Islet of Langerhans (tissue), 1 donor: ENCODE measurements at regions not wholly inside any gene's neighbourhood (a gene's known extent, or its start where the extent isn't known, plus 50 kb on each side); places are given as distances from the start of the nearest gene placed in this dataset.
A peak's percentile ranks its signal among the peaks of the same experiment; 100 is the strongest.

Experiments
- FAIRE-seq: peaks from one replicate; lab custom pipeline; 2011; peaks lifted over from hg19 to GRCh38; lab: Jason Lieb, UNC

DNA sequence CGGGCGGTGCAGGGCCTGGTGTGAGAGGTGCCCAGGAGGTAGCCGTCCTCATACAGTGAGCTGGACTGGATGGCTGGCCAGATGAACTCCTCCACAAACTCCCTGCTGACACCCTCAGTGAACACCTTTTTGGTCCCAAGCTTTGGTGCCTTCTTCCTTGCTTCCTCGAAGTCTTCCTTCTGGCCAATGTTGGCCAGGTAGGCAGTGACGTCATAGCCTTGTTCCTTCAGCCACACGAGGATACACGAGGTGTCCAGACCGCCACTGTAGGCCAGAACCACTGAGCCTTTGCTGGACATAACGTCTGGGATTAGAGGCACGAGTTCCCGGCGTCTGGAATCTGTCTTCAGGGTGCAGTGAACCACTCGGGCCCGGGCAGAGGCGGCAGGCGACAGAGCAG is 206.8 kb upstream of the SP4 start:
- no peak for FAIRE-seq

DNA sequence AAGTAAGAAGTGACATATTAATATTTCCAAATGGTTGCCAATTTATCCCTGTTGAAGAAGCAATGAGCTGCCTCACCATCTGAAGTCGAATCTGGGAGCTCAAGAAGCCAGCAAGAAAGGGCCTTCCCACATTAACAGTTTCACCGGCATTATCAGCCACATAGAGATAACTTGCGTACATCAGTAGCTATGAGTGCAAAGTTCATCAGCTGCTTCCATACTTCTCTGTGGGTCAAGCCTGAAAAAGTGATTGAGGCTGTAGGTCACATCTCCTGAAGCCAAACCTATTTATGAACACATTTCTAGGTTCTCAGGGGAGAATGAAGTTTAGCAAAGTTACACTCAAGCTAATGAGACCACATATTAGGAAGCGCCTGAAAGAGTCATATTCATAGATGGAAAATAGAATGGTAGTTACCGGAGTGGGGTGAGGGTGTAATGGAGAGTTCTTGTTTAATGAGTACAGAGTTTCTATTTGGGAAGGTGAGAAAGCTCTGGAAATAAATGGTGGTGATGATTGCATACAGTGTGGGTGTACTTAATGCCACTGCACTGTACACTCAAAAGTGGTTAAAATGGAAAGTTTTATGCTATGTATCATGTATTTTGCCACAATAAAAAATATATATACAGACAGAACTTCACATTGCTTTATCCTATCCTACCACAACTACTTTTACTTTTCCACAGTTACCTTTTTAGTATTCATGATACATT is 189.3 kb upstream of the SP4 start:
- FAIRE-seq = no peak

DNA sequence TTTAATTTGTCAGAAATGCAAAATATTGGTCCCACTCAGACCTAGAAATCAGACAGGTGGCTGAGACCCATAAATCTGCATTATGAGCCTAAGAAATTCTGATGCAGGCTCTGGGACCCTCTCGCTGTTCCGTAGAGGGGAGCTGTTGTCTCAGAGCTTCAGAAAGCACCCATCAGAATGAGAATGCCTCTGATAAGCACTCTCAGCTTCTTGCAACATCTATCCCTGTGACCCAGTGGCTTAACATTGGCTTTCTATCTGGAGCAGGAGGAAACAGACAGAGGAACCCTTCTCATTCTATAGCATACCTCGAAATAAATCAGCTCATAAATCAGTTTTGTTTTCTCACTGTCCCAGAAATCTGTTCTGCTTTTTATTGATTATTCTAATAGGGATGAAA is 184.6 kb upstream of the SP4 start:
- no peak for FAIRE-seq

DNA sequence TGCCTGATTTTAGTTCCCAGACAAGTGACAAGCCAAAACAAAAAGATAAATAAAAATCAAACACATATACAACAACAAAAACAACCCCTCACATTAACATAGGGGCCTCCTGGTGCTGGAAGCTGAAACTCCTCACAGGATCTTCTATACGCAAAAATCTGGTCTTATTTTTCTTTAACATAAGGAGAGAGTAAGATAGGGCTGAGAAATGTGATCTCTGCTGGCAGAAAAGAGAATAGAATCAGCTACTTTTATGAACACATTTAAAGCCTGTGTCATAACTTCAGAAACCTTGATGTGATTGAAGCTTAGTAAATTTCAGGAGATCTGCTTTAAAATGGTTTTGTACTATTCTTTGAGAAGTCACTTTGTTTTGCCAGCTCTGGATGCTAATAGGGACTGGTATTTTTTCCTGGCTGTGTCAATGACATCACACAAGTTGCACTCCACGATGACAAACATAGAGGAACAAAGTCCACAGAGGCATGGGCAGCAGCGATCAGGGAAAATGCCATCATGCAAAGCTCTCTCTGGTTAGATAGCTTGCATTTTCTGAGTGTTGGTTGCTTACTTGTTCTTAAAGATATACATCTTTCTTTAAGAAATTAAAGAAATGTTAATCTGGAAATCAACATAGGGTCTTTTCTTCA is 176.6 kb upstream of the SP4 start:
- peak; percentile 49 for FAIRE-seq

DNA sequence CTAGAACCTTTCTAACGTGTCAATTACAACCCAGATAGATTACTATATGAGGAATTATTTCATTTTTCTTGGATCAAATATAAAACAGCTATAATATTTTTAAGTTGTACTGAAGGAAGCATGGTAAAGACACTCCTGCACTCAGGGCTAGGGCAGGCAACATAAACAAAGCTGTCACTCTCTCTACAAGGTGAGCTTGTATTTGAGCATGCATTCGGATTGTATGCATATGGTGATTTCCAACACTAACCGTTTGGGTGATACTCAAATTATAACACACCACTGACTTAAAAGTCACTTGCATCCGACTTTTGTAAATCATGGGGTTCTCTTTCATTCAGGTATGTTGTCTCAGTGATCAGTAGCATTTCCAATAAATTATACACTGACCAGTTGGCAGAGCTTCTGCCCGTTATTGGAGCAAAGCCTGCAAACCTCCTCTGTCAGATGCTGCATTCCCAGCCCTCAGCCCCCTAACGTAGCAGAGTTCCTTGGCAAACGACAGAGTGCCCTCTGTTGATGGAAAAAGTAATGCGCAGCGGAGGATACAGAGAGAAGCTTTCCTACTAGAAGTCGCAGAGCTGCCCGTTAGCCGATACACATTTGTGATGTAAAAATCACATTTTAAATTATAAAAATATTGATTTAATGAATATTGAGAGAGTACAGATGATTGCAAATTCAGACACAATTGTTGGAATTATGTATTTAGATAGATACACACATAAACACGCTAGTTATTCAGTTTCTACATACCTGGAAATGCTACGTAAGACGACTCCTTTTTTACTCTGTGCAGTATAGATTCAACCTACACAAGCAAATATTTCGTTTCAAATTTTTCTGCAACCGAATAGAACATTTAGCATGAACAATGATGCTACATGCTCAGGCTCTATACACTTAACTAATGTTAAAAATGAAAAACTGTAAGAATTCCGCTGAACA is 173.9 kb upstream of the SP4 start:
- FAIRE-seq = peak; percentile 60

DNA sequence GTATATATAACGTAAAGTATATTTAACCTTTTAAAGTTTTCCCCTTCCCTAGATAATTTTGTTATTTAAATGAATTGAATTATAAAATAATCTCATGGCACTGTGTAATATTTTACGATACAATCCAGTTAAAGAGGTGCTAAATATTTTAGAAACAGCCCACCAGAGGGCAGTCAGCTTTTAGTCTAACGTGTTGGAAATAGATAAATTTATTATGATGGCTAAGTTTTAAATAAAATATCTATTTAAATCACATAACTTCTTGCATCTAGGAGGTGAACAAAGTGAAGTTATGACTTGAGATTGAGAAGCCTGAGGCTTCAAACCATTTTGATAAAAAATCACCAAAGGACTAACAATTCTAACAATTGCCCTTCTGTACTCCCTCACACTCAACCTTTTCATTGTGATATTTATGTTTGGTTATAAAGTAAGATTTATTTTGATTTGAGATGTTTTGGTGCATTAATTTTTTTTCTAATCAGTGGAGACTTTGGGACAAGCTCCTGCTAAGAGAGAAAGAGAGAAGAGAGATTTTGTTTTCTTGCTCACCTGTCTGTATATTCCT is 171.5 kb upstream of the SP4 start:
- peak; percentile 97 for FAIRE-seq

DNA sequence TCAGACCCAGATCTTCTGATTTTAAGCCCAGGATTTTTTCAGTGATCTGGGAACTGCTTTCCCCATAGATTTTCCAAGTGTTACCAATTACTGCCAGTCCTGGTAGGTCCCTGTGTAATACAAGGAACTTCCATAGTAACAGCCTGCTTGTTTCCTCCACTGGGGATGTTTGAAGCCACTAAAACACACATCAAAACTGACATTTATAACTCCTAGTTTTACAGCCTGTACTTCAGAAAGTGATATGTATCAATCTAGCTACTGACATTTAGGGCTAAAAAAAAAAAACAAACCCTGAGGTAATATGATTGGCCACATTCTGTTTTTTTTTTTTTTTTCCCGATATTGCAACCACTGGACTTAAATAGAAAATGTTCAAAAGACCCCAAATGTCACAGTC is 166.9 kb upstream of the SP4 start:
- no peak for FAIRE-seq

DNA sequence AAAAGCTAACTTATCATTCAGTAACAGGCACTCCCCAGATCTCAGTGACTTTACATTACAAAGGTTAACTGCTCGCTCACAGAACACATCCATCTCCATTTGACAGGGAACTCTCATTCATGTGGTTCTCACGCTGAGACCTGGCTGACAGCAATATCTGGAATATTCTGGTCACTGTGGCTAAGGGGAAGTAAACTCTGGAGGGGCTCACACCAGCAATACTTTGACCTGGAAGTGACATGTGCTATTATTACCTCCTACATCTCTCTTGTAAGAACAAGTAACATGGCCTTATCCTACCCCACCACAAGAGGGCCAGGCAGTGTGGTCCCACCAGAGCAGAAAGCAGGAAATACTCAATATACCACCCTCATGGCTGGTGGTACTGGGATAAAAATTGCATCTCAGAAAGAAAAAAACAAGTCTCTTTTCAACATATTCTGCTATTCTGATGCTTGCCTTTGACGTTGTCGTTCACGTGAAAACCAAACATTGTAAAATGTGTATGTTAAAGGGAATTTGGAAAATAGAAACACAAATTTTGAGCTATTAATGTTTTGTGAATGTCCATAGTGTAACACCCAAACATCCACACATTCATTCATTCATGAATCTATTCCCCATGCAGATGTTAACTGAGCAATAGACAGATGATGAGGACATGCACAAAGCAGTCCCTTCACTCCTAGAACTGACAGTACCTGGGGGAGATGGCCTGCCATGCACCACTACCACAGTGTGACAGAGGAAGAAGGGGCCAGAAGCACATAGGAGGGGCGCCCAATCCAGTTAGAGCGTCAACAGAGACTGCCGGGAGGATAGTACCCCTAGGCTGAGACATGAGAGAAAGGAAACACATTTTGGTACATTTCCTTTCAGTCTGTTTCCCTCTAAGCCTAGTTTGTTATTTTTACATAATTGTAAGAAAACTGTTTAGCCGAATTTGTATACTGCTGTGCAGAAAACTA is 166.0 kb upstream of the SP4 start:
- FAIRE-seq = no peak

DNA sequence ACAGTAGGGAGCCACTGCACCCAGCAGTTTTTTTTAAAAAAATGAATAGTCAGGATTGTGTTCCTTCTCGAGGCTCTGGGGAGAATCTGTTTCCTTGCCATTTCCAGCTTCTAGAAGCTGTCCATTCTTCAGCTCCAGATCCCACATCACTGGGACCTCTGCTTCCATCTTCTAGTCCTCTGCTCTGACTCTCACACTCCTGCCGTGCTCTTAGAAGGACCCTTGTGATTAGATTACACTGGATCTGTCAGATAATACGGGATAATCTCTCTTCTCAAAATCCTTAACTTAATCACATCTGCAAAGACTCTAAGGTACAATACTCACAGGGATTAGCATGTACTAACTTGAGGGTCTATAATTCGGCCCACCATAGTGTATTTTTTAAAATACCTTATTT is 158.9 kb upstream of the SP4 start:
- no peak for FAIRE-seq

DNA sequence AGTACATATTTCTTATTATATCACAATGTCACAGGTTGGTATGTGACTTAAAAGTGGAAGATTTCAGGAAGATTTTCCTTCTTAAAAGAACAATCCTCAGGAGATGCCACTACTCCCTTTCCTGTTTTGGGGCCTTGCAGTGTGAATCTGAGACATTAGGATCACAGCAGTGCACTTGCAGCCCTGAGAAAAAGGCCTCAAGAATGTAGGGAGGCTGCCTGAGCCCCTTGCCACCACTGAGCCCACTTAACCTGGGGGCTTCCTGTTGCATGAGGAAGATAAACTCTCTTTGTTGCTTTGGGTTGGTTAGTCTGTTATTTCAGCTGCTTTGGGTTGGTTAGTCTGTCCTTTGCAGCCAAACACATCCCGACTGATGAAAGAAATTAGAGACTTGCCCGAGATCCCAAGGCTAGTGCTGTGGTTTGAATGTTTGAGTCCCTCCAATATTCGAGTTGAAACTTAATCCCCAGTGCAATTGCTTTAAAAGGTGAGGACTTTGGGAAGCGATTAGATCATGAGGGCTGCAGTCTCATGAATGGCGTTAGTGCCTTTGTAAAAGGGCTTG is 151.3 kb upstream of the SP4 start:
- FAIRE-seq = no peak

DNA sequence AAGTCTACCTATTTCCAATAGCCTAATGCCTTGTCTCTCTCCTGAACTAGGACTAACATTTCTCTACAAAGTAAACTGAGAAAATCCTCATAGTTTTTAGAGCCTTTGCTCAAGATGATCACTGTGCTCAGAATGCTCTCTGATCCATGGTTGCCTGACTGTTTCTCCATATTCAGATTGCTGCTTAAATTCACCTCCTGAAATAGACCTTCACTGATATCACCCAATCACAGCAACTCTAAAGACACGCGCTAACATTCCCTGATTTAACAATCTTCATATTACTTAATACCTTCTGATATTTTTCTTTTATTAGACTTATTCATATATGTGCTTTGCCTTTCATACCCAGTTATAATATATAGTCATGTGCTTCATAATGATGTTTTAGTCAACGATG is 148.9 kb upstream of the SP4 start:
- FAIRE-seq = no peak

DNA sequence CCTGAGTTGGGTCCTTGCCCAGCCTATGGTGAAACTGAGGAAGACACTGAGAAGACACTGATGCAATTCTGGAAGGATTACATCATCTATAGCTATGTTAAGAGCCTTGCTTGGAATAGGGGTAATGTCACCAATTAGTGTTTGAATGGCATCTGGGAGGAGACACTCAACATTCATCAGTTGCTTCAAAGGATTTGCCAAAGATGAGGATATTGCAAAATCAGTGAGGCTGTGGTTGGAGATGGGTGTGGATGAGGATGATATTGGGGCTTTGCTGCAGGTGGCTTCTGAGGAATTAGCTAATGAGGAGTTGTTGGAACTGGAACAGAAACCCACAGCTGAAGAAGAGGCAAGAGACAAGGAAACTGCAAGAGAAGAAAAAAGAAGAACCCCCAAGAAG is 146.7 kb upstream of the SP4 start:
- no peak for FAIRE-seq

DNA sequence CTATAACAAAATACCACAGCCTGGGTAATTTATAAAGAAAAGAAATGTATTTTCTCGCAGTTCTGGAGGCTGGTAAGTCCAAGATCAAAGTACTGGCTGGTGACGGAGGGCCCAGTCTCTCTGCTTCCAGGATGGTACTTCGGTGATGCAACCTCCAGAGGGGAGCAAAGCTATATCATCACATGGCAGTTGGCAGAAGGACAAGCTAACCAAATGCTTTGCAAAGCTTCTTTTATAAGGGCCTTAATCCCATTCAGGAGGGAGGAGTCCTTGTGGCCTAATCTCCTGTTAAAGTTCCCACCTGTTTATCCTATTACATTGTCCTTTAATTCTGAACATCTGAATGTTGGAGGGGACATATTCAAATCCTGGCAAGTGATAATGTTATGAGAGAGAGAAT is 134.1 kb upstream of the SP4 start:
- FAIRE-seq = no peak

DNA sequence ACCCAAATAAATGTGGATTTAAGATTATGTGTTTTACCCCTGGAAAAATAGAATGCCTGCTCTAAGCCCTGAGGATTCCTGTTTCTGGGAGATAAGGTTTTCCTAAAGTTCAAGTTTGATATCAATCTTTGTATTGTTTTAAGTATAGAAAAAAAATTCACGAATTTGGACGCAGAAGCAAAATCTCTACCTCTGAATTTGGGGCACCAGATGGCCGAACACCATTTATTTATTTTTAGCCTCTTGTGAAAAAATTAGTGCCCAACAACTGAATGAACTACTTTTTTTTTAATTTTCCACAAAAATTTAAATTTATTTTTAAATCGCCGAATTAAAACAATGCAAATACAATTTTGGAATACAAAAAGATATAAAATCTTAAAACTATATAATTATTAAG is 128.1 kb upstream of the SP4 start:
- peak; percentile 90 for FAIRE-seq

DNA sequence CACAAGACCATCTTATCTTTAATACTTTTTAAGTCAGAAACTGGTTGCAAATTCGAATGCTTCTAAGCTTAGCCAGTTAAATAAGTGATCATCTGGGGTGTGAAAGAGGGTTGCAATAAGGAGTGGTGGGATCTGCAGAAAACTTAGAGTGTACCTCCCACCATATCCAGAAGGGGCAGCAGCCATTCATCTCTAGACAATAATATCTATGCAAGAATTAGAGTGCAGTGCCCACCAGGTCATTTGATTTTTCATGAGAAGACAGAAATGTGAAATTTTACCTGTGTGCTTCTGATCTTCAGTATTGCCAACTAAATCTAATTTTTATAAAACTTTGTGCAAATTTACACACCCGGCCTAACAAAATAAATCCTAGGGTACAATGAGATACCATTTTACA is 127.2 kb upstream of the SP4 start:
- FAIRE-seq = no peak

DNA sequence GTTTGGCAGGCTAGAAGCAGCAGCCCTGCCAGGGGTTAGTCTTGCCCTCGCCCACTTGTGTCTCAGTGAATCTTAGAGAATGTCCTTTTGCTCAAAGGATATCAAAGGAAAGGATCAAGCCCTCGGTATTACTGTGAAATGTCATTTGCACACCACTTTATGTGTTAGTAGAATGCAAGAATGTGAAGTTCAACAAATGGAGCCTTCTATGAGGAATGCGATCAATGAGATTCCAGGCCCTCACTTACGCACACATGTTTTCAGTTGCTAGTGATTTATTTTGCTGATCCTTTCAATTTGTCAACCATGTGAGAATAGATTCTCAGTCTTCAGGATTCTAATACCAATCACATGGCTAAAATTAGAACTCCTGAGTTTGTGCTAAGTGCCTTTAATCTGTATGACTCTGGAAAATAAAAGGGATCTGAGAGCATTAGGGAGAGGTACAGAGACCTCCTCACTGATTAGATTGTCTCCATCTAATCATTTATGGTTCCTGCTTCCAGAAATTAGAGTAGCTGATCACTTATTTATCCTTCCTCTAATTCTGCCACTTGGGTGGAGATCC is 123.0 kb upstream of the SP4 start:
- no peak for FAIRE-seq

DNA sequence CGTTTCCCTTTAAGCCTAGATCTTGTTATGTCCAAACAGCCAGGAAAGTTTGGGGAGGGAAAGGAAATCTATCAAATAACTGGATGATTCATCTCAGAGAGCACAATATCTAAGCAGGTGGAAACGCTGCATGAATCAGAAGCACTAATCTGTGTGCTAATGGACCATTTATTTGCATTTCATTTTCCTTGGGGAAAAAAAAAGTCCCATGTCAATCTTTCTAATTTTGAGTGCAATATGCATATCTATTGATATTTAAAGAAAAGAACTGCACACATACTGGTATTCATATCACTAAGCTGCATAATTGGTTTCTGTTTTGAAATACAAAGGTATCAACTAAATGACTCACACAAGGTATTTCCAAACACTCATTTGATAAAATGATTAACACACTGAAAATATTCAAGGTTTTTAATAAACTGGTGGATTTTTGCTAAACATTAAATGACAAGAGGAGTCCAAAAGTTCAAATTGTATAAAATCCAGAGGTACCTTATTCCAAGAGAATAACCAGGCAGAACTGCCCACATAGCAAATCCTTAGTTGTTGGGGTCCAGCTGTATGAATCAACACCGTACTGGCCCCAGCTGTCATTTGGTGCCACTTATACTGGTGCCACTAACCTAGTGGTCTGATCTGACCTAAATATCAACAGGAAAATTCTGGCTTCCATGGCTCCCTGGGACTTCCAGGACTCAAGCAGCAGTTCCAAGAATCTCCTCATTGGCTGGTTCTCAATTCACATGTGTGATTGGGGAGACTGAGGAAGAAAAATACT is 122.2 kb upstream of the SP4 start:
- FAIRE-seq = peak; percentile 94

DNA sequence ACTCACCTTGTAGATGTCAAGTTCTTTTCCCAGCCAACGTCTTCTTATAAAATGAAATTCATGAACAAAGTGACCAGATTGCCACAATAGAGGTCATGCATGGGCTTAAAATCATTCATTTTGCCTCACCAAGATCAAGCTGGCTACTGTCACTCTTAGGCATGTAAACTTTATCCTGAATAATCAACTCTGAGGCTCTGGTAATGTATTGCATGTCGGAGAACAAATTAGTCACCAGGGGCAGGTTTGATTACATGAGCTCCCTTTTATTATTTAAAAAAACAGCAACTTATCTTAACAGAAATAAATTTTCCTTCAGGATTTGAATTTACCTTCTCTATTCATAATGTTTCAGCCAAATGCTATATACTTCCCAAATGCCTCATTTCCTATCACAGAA is 112.9 kb upstream of the SP4 start:
- no peak for FAIRE-seq

DNA sequence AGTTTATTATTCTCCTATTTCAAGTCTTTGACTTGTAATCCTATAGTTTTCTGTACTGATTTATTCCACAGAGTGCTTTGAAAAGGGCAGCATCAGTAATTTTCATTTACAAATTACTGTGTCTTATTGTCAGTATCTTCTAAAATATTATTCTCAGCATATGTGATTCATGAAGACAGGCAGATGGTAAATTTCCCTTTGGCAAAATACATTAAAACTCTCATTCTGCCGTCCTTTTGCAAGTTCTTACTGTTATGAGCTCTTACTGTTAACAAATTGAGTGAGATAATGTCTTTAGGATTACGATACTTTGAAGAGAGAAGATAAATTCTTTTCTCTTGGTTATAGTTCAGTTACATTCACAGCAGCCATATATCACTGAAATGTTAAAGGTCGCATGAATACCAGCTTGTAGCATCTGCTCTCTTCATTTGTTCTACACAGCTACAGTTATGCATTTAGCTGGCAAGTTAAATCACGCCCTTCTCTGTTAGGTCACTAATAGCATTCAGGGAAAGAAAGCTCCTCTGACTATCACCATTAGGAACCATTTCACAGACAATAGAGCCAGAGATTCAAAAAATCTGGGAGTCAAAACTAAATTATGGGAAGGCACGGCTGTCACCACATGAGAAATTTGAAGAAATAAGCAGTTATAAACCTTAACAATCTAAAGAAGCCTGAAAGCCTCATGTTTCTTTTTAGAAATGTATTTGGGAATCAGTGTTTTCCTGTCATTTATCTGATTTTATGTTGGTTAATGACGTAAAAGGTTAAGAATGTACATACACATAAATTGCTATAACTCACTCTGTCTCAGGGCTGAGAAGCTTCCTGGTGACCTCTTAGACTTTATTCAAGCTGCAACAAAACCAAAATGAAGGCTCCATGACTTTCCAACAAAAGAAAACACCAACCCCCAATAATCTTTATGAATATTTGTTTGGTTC is 109.6 kb upstream of the SP4 start:
- no peak for FAIRE-seq
